ENCODE measurements at regions not wholly inside any gene's neighbourhood (a gene's known extent, or its start where the extent isn't known, plus 50 kb on each side); places are given as distances from the start of the nearest gene placed in this dataset.
A peak's percentile ranks its signal among the peaks of the same experiment; 100 is the strongest.

DNA sequence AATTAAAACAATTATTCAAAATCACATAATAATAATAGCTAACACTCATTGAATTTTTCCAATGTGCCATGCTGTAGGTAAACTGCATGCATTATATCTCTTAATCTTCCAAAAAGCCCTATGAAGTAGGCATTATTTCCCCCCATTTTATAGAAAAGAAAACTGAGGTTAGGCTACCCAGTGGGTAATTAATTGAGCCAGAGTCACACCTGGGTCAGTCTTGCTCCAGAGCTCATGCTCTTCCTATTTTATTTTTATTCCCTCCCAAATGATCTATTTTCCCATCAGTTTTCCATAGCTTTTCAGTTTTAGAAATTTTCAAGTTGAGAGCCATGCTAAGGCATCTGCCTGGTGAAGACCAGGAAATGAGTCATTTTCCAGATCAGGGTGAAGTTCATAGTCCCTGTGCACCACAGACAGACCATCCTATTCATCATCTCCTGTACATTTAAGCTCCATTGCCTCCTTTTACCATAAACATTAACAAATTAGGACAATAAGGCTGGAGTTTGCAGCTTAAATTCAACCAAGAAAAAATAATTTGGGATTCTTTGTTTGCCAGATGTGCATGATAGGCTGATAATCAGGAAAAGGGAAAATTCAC is 417.3 kb downstream of the OTOL1 start:
- H3K27me3 ChIP-seq = no peaks in the 10 kb centered on the region
- H3K36me3 ChIP-seq = no peaks in the 10 kb centered on the region
- H3K4me2 ChIP-seq = no peak overlapping the region
- H3K9ac ChIP-seq = no peak overlapping the region
- no peak overlapping the region for H3K27ac ChIP-seq
- TF ChIP-seq Cebpa-rat (IDR thresholded peaks at IDR 0.05) = no peak
- H3K4me1 ChIP-seq = peaks cover 0 to 5% (median 0%) of the 10 kb centered on the region in 10 experiments; a peak in 1 of 20 replicates
- H4K20me1 ChIP-seq = no peaks in the 10 kb centered on the region
- no peak overlapping the region for H3K4me3 ChIP-seq
- peaks cover 0 to 2% (median 0%) of the 10 kb centered on the region in 11 experiments; a peak in 1 of 22 replicates for H3K9me3 ChIP-seq (replicated peaks in 1 of 11)

DNA sequence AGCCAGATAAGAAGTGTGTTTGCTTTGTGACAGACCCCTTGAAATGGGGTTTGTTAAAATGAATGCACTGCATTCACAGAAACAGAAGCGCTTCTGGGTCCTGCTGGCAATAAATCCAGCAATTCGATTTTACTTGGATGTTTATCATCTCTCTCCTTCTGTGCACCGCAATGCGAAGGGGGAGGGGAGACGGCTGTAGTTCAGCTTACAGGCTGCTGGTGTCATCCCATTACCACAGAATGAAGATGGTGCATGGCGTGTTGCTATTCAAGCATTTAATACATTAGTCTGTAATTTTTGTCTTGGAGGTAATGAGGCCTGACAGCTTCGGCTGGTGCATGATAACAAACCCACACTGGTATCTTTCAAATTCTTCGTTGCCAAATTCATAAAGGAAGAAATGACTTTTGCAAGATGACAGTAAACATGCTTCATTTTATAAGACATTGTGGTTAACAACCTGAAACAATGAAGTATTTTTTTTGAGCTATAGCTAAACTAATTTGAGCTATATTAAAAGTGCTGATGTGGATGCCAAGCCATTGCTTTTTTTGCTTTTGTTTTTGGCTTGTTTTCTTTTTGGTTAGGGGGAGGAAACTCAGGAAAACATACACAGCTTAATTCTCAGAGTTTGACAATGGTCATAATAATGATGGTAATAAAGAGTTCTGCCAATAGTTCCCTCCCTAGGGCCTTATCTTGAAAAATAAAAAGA is 418.3 kb downstream of the OTOL1 start:
- no peak overlapping the region for H3K4me2 ChIP-seq
- TF ChIP-seq Cebpa-rat (IDR thresholded peaks at IDR 0.05) = no peak

DNA sequence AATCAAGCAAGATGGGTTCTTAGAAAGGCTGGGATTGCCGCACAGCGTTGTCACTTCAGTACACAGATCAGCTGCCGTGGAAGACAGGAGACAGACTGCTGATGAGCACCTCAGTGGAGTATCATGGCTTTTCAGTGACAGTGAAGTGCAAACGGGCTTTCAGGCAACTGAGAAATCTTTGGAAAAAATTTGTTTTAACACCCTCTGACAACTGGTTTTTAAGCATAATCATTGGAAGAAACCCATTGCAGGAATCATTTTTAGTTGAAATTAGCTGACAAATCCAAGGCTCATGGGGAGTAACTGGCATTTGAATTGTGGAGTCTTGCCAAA is 418.8 kb downstream of the OTOL1 start:
- Histone ChIP-seq H3K27me3 (no peaks in the 10 kb centered on the region), H3K9ac (no peak overlapping the region), H4K20me1 (no peaks in the 10 kb centered on the region), H3K27ac (no peak overlapping the region), H3K4me3 (no peak overlapping the region), H3K4me1 (peaks cover 0 to 5% (median 0%) of the 10 kb centered on the region in 10 experiments; a peak in 1 of 20 replicates), H3K4me2 (no peak overlapping the region), H3K9me3 (replicated peaks in 1 of 11) (peaks cover 0 to 17% (median 10%) of the 10 kb centered on the region in 11 experiments; a peak in 11 of 22 replicates), H3K36me3 (no peaks in the 10 kb centered on the region)
- TF ChIP-seq Cebpa-rat (IDR thresholded peaks at IDR 0.05) = no peak

More for the DNA sequence above, 418.3 kb downstream of the OTOL1 start:
- Histone ChIP-seq H3K4me3 (no peak overlapping the region), H3K4me1 (peaks cover 0 to 5% (median 0%) of the 10 kb centered on the region in 10 experiments; a peak in 1 of 20 replicates), H3K9ac (no peak overlapping the region), H3K27me3 (no peaks in the 10 kb centered on the region), H3K27ac (no peak overlapping the region), H4K20me1 (no peaks in the 10 kb centered on the region), H3K9me3 (replicated peaks in 1 of 11) (peaks cover 0 to 12% (median 5%) of the 10 kb centered on the region in 11 experiments; a peak in 8 of 22 replicates), H3K36me3 (no peaks in the 10 kb centered on the region)

DNA sequence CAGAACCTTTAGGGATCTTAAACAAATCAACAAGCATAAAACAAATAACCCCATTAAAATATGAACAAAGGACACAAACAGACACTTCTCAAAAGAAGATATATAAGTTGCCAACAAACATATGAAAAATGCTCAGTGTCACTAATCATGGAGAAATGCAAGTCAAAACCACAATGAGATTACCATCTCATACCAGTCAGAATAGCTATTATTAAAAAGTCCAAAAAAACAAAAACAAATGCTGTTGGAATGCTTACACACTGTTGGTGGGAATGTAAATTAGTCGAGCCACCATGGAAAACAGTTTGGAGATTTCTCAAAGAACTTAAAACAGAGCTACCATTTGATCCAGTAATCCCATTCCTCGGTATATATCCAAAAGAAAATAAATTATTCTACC is 423.6 kb downstream of the OTOL1 start:
- Histone ChIP-seq H4K20me1 (no peaks in the 10 kb centered on the region), H3K27ac (no peak overlapping the region), H3K9me3 (replicated peaks in 1 of 11) (peaks cover 3 to 25% (median 16%) of the 10 kb centered on the region in 11 experiments; a peak in 16 of 22 replicates), H3K27me3 (no peaks in the 10 kb centered on the region), H3K4me2 (no peak overlapping the region), H3K9ac (no peak overlapping the region), H3K4me1 (no peaks in the 10 kb centered on the region), H3K4me3 (no peak overlapping the region), H3K36me3 (no peaks in the 10 kb centered on the region)
- TF ChIP-seq Cebpa-rat (IDR thresholded peaks at IDR 0.05) = no peak

DNA sequence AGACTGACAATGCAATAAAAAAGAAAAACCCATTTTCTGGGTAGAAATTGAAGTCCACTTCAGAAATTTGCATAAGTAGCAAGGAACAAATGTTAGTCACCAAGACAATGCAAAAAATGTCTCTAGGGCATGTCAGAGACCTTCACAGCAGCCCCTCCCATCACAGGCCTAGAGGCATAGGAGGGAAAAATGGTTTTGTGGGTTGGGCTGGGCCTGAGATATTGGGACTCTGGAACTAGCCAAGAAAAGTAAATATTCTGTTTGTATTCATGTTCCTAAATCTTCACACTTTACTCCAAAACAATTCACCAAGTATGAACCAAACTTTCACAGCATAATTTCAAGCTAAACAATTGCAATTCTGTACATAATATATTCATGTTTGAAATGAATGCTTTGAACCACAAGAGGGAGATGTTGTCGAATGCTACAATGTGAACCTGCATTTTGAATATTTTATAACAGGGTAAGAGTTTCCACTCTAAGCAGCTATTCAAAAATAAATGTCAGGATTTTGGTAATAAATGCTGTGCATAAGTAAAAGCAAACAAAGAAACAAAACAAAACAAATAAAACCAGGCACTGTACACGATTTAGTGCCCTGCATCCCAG is 429.2 kb downstream of the OTOL1 start:
- H3K36me3 ChIP-seq = no peaks in the 10 kb centered on the region
- no peak overlapping the region for H3K4me2 ChIP-seq
- no peaks in the 10 kb centered on the region for H3K27me3 ChIP-seq
- H4K20me1 ChIP-seq = no peaks in the 10 kb centered on the region
- no peak overlapping the region for H3K9ac ChIP-seq
- no peak overlapping the region for H3K27ac ChIP-seq
- H3K9me3 ChIP-seq (replicated peaks in 1 of 11) = peaks cover 8 to 18% (median 14%) of the 10 kb centered on the region in 11 experiments; a peak in 21 of 22 replicates
- no peaks in the 10 kb centered on the region for H3K4me1 ChIP-seq
- no peak for TF ChIP-seq Cebpa-rat (IDR thresholded peaks at IDR 0.05)
- H3K4me3 ChIP-seq = no peak overlapping the region

DNA sequence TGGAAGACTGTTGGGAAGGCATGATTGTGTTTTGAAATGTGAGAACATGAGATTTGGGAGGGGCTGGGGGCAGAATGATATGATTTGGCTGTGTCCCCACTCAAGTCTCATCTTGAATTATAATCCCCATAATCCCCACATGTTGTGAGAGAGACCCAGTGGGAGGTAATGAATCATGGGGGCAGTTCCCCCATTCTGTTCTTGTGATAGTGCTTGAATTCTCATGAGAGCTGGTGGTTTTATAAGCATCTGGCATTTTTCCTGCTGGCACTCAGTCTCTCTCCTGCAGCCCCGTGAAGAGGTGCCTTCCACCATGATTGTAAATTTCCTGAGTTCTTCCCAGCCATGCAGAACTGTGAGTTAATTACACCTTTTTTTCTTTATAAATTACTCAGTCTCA is 430.5 kb downstream of the OTOL1 start:
- no peaks in the 10 kb centered on the region for H3K36me3 ChIP-seq
- H3K4me3 ChIP-seq = no peak overlapping the region
- TF ChIP-seq Cebpa-rat (IDR thresholded peaks at IDR 0.05) = no peak
- H3K4me1 ChIP-seq = no peaks in the 10 kb centered on the region
- no peak overlapping the region for H3K9ac ChIP-seq
- no peak overlapping the region for H3K4me2 ChIP-seq
- H3K27ac ChIP-seq = no peak overlapping the region
- no peaks in the 10 kb centered on the region for H3K27me3 ChIP-seq
- H4K20me1 ChIP-seq = no peaks in the 10 kb centered on the region
- peaks cover 8 to 18% (median 14%) of the 10 kb centered on the region in 11 experiments; a peak in 21 of 22 replicates for H3K9me3 ChIP-seq (replicated peaks in 1 of 11)

DNA sequence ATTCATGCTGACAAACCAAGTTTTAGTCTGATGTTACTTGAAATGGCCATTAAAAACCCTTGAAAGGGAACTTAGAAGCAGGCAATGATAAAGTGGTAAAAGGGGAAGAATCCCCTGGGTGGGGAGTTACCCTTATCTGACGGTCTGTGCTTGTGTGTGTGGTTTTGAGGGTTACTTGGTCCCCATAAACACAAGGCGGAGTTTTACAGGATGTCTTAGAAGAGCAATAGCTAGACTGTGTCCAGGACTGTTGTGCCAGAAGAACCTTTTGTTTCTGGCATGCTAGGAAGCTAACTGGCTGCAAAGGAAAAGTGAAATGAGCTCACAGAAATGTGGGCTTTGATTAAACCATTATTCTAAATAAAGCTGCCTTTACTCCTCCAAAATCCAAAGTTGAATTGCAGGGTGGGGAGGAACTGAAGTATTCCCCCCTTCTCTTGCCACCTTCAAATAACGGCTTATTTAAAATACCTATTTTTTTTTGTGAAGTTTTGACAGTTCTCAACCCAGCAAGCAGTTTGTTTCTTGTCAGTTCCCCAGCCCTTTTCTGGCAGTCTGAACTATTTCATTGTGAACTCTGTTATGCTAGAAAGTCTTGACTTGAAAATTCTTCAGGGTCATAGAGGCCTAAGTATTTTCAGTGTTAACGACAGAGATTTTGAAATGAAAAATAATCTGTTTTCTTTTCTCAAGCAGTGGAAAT is 443.5 kb downstream of the OTOL1 start:
- H3K9ac ChIP-seq = no peak overlapping the region
- peaks cover 0 to 16% (median 0%) of the 10 kb centered on the region in 10 experiments; a peak in 5 of 20 replicates for H3K4me1 ChIP-seq
- H3K4me3 ChIP-seq = no peak overlapping the region
- H3K36me3 ChIP-seq = no peaks in the 10 kb centered on the region
- H4K20me1 ChIP-seq = no peaks in the 10 kb centered on the region
- no peak for TF ChIP-seq Cebpa-rat (IDR thresholded peaks at IDR 0.05)
- peak overlapping the region in 3 of 11 experiments; percentile 29 to 75 (median 56); a peak in 5 of 22 replicates for H3K4me2 ChIP-seq
- no peaks in the 10 kb centered on the region for H3K27me3 ChIP-seq
- H3K27ac ChIP-seq = peak overlapping the region in 1 of 11 experiments; percentile 40; a peak in 1 of 22 replicates
- peaks cover 0 to 21% (median 8%) of the 10 kb centered on the region in 11 experiments; a peak in 12 of 22 replicates for H3K9me3 ChIP-seq (replicated peaks in 1 of 11)

DNA sequence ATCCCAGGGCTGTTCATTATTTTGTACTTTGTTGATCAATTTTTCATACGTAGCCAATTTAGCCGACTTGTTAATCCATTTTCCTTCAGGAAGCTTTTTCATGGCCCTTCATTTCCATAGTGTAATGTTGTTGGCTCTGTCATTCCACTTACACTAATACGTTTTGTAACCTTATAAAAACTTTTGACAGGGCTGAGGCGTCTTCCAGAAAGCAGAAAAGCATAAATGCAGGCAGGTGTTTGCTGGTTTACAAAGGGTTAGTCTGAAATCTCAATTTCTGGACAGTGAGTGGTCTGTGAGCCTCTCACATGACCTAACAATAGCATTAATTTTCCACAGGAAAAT is 444.0 kb downstream of the OTOL1 start:
- TF ChIP-seq Cebpa-rat (IDR thresholded peaks at IDR 0.05) = no peak
- Histone ChIP-seq H3K9me3 (replicated peaks in 1 of 11) (peaks cover 0 to 25% (median 8%) of the 10 kb centered on the region in 11 experiments; a peak in 12 of 22 replicates), H3K4me2 (peak overlapping the region in 3 of 11 experiments; percentile 29 to 75 (median 56); a peak in 4 of 22 replicates), H3K4me3 (no peak overlapping the region), H4K20me1 (no peaks in the 10 kb centered on the region), H3K4me1 (peaks cover 0 to 18% (median 0%) of the 10 kb centered on the region in 10 experiments; a peak in 5 of 20 replicates), H3K27ac (peak overlapping the region in 1 of 11 experiments; percentile 40; a peak in 1 of 22 replicates), H3K27me3 (no peaks in the 10 kb centered on the region), H3K36me3 (no peaks in the 10 kb centered on the region), H3K9ac (no peak overlapping the region)

DNA sequence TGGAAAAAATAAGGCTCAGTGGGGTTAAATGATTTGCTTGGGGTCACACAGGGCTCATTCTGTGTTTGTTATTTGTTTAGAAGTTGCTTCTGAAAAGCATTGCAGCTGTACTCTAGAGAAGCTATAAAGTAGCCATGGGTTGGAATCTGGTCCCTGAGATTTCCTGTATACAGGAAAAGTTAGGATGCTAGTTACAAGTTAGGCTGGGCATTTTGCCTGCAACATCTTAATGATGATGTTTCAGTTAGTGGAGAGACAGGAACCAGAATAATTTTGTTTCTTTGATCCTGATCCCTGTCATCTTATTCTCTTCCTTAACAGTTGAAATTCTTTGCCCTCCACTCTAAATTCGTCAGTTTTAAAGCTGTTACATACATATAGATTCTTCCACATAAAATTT is 445.3 kb downstream of the OTOL1 start:
- H3K27me3 ChIP-seq = no peaks in the 10 kb centered on the region
- H3K27ac ChIP-seq = no peak overlapping the region
- no peak for TF ChIP-seq Cebpa-rat (IDR thresholded peaks at IDR 0.05)
- H3K4me1 ChIP-seq = peaks cover 0 to 31% (median 0%) of the 10 kb centered on the region in 10 experiments; a peak in 7 of 20 replicates
- H3K4me2 ChIP-seq = no peak overlapping the region
- no peaks in the 10 kb centered on the region for H3K36me3 ChIP-seq
- H3K9me3 ChIP-seq (replicated peaks in 1 of 11) = peaks cover 0 to 25% (median 8%) of the 10 kb centered on the region in 11 experiments; a peak in 12 of 22 replicates
- H4K20me1 ChIP-seq = no peaks in the 10 kb centered on the region
- no peak overlapping the region for H3K9ac ChIP-seq
- no peak overlapping the region for H3K4me3 ChIP-seq

Data from BLaER1 treated with 17β-estradiol and CSF1 and Interleukin-3, amounts not matched to agents 10 nM and 100 nM (cell line).